Middle frontal gyrus (tissue), 1 donor: ENCODE measurements at regions not wholly inside any gene's neighbourhood (a gene's known extent, or its start where the extent isn't known, plus 50 kb on each side); places are given as distances from the start of the nearest gene placed in this dataset.
"Not testable (repeated sequence)": the region's sequence is repeated elsewhere in the genome, so short reads cannot be mapped to it uniquely, and the experiment has no call there.

Experiments
- DNase-seq: peaks from one replicate; pipeline ENCODE4 v3.0.0-alpha.2; 2015; ENCODE audit warnings: low spot score; ENCODE audit errors: extremely low spot score

DNA sequence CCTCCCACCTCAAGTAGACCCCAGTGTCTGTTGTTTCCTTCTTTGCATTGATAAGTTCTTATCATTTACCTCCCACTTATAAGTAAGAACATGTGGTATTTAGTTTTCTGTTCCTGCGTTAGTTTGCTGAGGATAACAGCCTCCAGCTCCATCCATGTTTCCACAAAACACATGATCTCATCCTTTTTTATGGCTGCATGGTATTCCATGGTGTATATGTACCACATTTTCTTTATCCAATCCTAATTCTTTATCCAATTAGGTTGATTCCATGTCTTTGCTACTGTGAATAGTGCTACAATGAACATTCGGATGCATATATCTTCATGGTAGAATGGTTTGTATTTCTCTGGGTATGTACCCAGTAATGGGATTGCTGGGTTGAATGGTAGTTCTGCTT is 102.5 kb upstream of the UGP2 start:
- not testable (repeated sequence) for DNase-seq

DNA sequence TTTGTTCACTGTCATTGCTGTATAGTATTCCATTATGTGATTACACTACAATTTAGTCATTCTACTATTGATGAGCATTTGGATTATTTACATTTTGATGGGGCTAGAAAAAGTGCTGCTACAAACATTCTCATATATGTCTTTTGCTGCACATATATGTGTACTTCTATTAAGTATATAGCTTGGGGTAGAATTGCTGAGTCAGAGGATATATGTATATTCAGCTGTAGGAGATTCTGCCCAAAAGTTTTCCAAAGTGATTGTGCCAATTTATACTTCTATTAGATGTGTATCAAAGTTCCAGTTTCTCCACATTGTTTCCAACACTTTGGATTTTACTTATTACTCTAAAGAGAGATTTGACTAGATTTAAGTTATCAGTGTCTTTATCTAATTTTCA is 101.7 kb upstream of the UGP2 start:
- no peak for DNase-seq

DNA sequence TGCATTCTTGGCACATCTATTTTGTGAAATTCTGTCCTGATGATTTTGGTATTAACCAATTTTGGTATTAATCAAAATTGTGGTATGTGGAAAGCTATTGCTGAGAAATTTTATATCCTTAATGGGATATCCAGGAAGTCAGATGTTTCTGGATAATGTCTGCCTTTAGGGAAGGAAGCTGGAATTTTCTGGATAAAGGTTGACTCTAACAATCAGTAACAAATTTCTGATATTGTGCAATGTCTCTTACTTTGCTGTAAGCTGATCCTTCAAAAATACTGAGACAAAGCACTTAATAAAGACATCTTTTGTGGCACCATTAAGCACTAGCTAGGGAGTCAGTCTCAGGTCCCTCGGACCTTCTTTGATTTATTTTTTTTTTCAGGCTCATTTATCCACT is 100.8 kb upstream of the UGP2 start:
- DNase-seq: no peak

- no peak for DNase-seq
Measured at GRCh38 chr2:63741884-63742579, 99.7 kb upstream of the UGP2 start.

DNA sequence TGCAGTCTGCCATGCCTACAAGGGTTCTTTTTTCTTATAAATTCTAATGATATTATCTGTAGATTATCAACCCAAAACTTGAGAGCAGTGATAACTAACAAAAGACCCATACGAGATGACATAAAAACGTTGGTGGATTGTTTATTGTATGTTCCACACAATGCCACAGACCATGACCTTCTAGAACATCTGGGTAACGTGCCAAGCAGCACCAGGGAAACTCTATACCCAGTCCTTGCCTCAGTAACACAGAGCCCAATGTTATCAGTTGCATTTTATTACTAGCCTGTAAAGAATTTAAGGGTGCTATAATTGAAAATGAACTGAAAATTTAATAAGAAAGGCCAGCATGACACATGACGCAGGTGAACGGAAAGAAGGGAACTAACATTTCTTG is 99.1 kb upstream of the UGP2 start:
- DNase-seq: no peak

DNA sequence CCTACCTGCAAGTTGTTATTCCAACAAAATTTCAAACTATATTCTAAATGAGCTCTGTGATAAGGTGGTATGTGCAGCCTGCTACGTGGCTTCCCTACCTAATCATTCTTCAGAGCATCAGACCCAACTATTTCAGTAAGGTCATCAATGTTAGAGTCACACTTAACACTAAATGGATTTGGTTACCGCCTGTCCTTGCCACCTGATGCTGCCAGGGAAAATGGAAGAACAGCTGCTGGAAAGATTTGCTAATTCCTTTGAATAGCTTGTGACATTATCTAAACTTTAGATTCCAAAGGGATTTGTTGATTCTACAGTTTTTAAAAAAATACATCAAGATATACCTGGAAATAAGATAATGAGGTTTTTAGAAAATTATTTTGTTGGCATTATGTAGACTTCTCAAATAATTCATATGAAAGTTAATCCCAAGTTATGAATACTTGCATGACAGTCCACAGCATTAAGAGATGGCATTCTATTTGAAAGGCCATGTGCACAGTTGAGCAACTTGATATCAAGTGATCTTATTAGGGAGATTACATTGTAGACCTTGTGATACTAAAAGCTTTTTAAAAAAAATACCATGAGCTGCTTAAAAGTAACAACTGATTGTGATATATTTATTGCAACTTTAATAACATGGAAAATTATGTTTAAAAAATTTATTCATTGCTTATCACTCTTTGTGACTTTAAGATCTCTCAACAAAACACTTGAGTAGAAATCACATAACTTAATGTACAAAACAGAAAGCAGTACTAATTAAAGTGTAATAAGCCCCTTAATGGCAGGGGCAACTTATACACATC is 98.3 kb upstream of the UGP2 start:
- DNase-seq: no peak

DNA sequence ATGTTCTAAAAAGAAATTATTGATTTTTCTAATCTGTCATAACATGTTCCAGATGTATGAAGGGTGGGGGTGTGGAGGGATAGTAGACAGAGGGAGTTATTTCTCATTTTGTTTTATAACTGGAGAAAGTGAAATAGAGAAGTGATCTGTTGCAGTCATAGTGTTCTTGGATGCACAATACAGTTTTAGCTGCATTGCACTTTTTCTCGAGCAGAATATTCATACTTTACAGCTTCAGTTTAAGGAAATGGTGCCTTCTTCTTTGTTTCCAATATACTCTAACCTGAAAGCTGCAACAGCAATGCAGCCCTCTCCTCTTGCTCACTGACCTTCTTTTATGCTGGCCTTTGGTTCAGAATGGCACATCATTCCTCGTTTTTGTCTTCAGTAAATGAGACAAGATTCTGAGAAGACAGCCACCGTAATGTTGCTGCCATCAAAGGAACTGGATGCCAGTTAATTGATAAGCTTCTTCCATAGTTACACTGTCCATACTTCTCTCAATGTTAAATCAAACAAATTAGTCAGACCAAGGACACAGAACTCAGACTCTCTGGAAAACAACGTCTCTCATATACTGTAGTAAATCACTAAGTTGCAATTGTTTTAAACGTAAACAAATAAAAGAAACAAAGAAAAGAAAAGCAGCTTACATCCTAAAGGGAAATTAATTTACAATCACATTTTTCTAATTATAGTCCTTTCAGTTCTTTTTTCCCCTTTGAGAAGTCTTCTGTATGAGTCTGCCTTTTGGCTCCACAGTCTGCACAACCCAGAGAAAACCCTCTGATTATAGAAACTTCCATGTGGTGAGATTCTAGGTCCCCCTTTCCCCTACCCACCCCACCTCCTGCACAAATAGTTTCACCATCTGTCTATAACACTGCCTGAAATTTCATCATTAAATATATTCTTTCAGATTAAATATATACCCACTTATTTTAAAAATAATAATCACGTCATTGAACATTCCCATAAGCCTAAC is 97.4 kb upstream of the UGP2 start:
- no peak for DNase-seq

- not testable (repeated sequence) for DNase-seq
Measured at GRCh38 chr2:63746548-63746947, 95.1 kb upstream of the UGP2 start.

GRCh38 chr2:63751901-63752300 is 89.8 kb upstream of the UGP2 start:
- DNase-seq: no peak

GRCh38 chr2:63755216-63755615 is 86.5 kb upstream of the UGP2 start:
- DNase-seq: no peak

DNA sequence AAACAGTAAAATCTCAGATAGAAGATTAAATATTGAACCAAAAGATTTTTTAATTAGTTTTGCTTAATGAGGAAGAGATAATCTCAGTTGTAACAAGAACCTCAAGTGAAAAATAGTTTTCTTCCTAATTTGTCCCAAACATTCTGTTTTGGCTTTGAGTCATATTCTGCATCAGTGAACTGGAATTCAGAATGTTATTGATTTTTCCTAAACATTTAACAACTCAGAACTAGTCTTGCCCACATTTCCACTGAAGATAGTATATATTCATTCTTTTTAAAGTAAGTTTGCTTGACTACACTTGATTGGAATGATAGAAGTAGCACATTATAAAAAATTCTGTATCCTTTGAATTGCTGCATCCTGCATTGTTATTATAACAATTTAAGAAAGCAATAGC is 85.7 kb upstream of the UGP2 start:
- DNase-seq: no peak

DNA sequence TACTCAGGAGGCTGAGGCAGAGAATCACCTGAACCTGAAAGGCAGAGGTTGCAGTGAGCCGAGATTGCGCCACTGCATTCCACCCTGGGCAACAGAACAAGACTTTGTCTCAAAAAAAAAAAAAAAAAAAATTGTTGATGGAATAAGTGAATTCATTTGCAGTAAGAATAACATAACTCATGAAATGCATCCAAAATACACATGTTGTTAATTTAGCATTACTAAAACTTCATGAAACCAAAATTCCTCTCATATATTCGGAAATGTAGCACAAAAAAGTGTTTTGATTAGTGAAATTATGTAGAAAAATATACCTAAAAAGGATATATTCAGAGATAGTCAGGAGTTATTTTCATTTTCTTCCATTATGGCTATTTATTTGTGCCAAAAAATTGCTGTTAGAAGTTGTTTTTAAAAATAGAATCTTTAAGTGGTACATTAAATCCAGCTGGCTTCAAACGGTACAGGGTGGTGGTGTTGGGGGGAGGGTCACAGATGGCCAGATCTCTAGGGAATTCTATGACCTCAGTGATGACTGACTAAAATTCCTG is 78.2 kb upstream of the UGP2 start:
- DNase-seq: no peak

- no peak for DNase-seq
Measured at GRCh38 chr2:63764630-63765029, 77.1 kb upstream of the UGP2 start.

GRCh38 chr2:63765117-63765516 is 76.6 kb upstream of the UGP2 start:
- no peak for DNase-seq

DNA sequence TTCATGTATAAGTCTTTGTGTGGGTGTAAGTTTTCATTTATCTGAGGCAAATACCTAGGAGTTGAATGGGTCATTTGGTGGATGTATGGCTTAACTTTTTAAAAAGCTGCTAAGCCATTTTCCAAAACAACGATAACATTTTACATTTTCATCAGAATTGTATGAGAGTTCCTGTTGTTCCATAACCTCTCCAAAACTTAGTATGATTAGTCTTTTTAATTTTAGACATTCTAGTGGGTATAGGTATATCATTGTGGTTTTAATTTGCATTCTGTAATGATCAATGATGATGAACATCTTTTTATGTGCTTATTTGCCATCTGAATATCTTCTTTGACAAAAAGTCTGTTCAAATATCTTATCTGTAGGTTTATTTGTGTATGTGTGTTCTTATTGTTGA is 74.4 kb upstream of the UGP2 start:
- DNase-seq: no peak

DNA sequence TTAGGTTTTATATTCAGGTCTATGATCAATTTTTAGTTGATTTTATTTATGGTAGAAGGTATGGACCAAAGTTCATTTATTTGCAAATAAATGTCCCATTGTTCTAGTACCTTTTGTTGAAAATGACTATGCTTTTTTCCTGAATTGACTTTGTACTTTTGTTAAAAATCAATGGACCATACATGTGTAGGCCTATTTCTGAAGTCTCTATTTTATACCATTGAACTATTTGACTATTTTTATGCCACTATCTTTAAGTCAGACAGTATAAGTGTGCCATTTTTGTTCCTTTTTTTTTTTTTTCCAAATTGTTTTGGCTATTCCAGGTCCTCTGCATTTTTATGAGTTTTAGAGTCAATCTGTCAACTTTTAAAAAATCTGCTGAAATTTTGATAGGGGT is 73.6 kb upstream of the UGP2 start:
- DNase-seq: no peak

- DNase-seq: no peak
Measured at GRCh38 chr2:63769915-63770314, 71.8 kb upstream of the UGP2 start.

DNA sequence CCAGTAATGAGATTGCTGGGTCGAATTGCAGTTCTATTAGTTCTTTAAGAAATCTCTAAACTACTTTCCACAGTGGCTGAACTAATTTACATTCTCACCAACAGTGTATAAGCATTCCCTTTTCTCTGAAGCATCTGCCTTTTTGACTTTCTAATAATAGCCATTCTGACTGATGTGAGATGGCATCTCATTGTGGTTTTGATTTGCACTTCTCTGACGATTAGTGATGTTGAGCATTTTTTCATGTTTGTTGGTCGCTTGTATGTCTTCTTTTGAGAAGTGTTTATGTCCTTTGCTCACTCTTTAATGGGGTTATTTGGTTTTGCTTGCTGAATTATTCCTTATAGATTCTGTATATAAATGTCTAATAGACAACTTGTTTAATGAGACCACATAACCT is 69.6 kb upstream of the UGP2 start:
- no peak for DNase-seq

GRCh38 chr2:63775191-63775590 is 66.5 kb upstream of the UGP2 start:
- no peak for DNase-seq

DNA sequence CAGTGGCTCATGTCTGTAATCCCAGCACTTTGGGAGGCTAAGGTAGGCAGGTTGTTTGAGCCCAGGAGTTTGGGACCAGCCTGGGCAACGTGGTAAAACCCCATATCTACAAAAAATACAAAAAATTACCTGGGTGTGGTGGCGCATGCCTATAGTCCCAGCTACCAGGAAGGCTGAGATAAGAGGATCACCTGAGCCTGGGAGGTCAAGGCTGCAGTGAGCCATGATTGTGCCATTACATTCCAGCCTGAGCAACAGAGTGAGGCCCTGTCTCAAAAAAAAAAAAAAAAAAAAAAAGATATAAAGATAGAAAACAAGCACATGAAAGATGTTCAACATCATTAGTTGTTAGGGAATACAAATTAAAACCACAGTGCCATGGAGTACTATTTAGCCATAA is 65.3 kb upstream of the UGP2 start:
- no peak for DNase-seq

- no peak for DNase-seq
Measured at GRCh38 chr2:63777816-63778215, 63.9 kb upstream of the UGP2 start.

- no peak for DNase-seq
Measured at GRCh38 chr2:63778391-63778790, 63.3 kb upstream of the UGP2 start.
